Ascending aorta (tissue), 2 donors: ENCODE measurements at regions not wholly inside any gene's neighbourhood (a gene's known extent, or its start where the extent isn't known, plus 50 kb on each side); places are given as distances from the start of the nearest gene placed in this dataset.

Source experiments
- DNase-seq, 2 donors: peaks; one replicate each; pipeline ENCODE4 v3.0.0-alpha.2; 2019; ENCODE audit warnings: low spot score in 2 of 2
- H3K27ac ChIP-seq, 2 donors: fragments of 200-600 bp; sonication (generic); one replicate each; pipeline ENCODE4 v1.5.1; 2016 to 2017; ENCODE audit warnings: mild to moderate bottlenecking in 1 of 2
- H3K27me3 ChIP-seq: fragments of 200-600 bp; sonication (generic); one replicate; pipeline ENCODE4 v1.5.1; 2017
- H3K36me3 ChIP-seq, 2 donors: fragments of 200-600 bp; sonication (generic); one replicate each; pipeline ENCODE4 v1.5.1; 2016
- H3K4me1 ChIP-seq, 2 donors: fragments of 200-600 bp; sonication (generic); one replicate each; pipeline ENCODE4 v1.5.1; 2016 to 2017; ENCODE audit warnings: mild to moderate bottlenecking in 1 of 2
- H3K4me3 ChIP-seq, 2 donors: fragments of 200-600 bp; sonication (generic); one replicate each; pipeline ENCODE4 v1.5.1; 2016 to 2017; ENCODE audit warnings: mild to moderate bottlenecking in 1 of 2
- H3K9me3 ChIP-seq, 2 donors: fragments of 200-600 bp; sonication (generic); one replicate each; pipeline ENCODE4 v1.5.1; 2016
- intact Hi-C: fragments of 100-400 bp; cut with DNase I; formaldehyde crosslinking; loops from one replicate; pipeline ENCODE4 v1.15.1; 2023
- TF ChIP-seq, protein P1 (sequence below), 3 experiments: fragments of 200-600 bp in 2 of 3; fragments of 450-650 bp in 1 of 3; sonication (generic) in 2 of 3; IDR thresholded peaks; one replicate each; pipeline ENCODE4 v1.5.1; 2016 to 2019; ENCODE audit warnings: antibody characterized with exemption in 3 of 3, mild to moderate bottlenecking in 1 of 3, moderate library complexity in 1 of 3

DNA sequence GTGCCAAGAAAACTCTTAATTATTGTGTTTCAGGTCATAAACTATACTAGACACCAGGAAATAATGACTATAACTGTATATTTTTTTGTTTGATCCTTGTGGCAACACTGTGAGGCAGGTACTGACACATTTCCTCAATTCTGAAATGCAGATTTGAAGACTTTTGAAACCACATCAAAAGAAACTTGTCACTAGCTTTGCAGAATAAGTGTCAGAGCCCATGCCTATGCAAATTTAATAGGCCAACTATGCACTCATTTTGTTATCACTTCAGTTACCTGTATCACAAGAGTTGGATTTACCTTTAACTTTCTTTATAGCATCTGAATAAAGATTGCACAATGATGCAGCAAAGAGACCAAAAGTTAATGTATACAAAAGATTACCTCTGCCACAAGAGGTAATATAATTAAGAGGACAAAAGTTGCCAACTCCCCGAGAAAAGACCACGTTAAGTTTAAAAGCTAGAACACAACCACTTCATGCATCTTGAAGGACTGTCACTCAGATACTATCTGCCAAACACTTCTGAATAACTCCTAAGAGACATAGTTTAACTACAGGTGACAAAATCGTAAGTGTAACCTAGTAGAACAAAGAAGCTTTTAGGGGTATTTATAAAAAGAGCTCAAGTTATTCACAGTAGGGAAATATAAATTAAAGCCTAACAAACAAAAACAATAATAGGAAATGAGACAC, 80.5 kb downstream of the ELAPOR2 start:
- no peak for DNase-seq
- no peaks in the 10 kb centered on the region for H3K27me3 ChIP-seq
- H3K9me3 ChIP-seq: peaks cover 0 to 6% of the 10 kb centered on the region in 2 donors
- H3K36me3 ChIP-seq: no peaks in the 10 kb centered on the region
- no peak overlapping the region for H3K27ac ChIP-seq
- no peak overlapping the region for H3K4me3 ChIP-seq
- TF ChIP-seq, protein P1, sequence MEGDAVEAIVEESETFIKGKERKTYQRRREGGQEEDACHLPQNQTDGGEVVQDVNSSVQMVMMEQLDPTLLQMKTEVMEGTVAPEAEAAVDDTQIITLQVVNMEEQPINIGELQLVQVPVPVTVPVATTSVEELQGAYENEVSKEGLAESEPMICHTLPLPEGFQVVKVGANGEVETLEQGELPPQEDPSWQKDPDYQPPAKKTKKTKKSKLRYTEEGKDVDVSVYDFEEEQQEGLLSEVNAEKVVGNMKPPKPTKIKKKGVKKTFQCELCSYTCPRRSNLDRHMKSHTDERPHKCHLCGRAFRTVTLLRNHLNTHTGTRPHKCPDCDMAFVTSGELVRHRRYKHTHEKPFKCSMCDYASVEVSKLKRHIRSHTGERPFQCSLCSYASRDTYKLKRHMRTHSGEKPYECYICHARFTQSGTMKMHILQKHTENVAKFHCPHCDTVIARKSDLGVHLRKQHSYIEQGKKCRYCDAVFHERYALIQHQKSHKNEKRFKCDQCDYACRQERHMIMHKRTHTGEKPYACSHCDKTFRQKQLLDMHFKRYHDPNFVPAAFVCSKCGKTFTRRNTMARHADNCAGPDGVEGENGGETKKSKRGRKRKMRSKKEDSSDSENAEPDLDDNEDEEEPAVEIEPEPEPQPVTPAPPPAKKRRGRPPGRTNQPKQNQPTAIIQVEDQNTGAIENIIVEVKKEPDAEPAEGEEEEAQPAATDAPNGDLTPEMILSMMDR (IDR thresholded peaks at IDR 0.05): no peak
- intact Hi-C loops: no loop called here
- H3K4me1 ChIP-seq: no peaks in the 10 kb centered on the region

DNA sequence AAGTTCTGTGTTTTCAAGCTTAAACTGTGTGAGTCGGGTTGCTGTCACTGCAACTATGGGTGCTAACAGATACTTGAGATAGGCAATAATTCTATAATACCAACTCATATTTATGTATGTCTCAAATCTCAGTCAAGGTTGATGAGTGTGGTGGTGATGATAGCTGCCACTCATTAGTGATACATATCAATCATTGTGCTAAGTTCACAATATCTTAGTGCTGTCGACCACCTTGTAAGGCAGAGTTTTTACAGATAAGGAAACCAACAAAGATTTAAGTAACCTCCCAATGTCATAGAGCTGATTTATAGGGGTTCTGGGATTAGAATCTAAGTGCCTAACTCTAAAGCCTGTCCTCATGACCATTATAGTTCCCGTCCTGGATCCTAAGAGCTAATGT, 82.5 kb downstream of the ELAPOR2 start:
- no peaks in the 10 kb centered on the region for H3K9me3 ChIP-seq
- intact Hi-C loops: no loop called here
- H3K36me3 ChIP-seq: no peaks in the 10 kb centered on the region
- no peak overlapping the region for H3K27ac ChIP-seq
- DNase-seq: no peak
- H3K27me3 ChIP-seq: no peaks in the 10 kb centered on the region
- TF ChIP-seq, protein P1 (IDR thresholded peaks at IDR 0.05): no peak
- H3K4me3 ChIP-seq: no peak overlapping the region
- H3K4me1 ChIP-seq: no peaks in the 10 kb centered on the region

DNA sequence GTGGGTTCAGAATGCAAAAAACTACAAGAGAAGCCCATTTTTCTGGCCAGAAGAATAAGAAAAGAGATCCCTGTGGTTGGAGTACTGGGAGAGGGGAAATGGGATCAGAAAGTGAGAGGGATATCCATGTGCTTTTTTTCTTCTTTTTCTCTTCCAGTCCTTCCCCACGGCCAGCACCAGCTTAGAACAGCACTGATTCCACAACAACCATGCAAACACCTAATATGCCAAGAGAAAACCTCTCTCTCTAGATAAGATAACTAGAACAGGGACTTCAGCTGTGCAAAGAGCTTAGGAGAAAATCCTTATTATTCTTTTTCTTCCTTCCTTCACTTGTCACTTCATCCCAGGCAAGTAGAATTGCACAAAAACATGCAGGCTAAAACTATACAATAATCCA, 83.5 kb downstream of the ELAPOR2 start:
- H3K4me3 ChIP-seq: no peak overlapping the region
- TF ChIP-seq, protein P1 (IDR thresholded peaks at IDR 0.05): no peak
- intact Hi-C loops: no loop called here

DNA sequence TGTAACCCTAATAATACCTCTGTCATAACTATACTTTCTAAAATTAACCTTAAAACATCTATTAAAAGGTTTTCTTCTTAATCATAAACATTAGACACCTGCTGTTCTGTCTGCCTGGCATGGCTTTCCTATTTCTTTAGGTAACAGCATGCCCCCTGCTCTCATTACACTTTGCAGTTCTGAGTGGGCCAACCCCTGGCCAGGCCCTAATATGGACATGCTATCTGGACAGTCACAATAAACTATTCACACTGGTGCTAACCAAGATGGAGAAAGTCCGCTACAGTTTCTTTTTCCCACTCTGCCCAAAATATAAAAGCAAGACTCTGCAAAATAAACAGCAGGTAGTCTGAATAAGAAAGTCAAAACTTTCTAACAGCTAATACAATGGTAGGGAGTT, 84.0 kb downstream of the ELAPOR2 start:
- no peaks in the 10 kb centered on the region for H3K27me3 ChIP-seq
- no peaks in the 10 kb centered on the region for H3K4me1 ChIP-seq
- no peaks in the 10 kb centered on the region for H3K9me3 ChIP-seq
- no peak for DNase-seq
- H3K36me3 ChIP-seq: no peaks in the 10 kb centered on the region
- H3K27ac ChIP-seq: no peak overlapping the region
- TF ChIP-seq, protein P1 (IDR thresholded peaks at IDR 0.05): no peak
- no peak overlapping the region for H3K4me3 ChIP-seq
- intact Hi-C loops: no loop called here

More for the DNA sequence above, 83.5 kb downstream of the ELAPOR2 start:
- H3K4me1 ChIP-seq: no peaks in the 10 kb centered on the region
- H3K9me3 ChIP-seq: no peaks in the 10 kb centered on the region
- DNase-seq: no peak
- no peaks in the 10 kb centered on the region for H3K27me3 ChIP-seq
- no peak overlapping the region for H3K27ac ChIP-seq
- no peaks in the 10 kb centered on the region for H3K36me3 ChIP-seq

DNA sequence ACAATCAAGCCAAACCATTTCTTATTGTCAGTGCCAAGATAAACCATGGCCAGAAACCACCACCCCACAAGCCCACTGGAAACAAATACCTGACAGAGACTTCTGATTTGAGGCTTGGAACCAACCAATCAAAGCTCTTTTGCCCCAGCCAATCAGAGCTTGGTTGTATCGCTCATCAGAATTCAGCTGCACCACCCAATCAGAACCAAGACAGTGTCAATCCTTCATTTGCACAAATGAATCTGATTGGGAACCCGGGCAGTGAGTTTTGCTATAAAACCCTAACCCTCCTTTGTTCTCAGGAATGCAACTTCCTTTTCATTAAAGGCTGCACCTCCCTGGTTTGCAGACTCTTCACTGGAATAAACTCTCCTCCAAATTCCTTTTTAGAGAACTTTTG, 87.4 kb downstream of the ELAPOR2 start:
- DNase-seq: no peak

More for the DNA sequence above, 87.4 kb downstream of the ELAPOR2 start:
- H3K4me1 ChIP-seq: no peaks in the 10 kb centered on the region
- TF ChIP-seq, protein P1 (IDR thresholded peaks at IDR 0.05): no peak
- H3K27ac ChIP-seq: no peak overlapping the region
- H3K9me3 ChIP-seq: no peaks in the 10 kb centered on the region
- H3K27me3 ChIP-seq: no peaks in the 10 kb centered on the region
- no peak overlapping the region for H3K4me3 ChIP-seq
- no peaks in the 10 kb centered on the region for H3K36me3 ChIP-seq
- intact Hi-C loops: no loop called here
